Skeletal muscle tissue (tissue), 3 donors: ENCODE measurements at regions not wholly inside any gene's neighbourhood (a gene's known extent, or its start where the extent isn't known, plus 50 kb on each side); places are given as distances from the start of the nearest gene placed in this dataset.

ENCODE experiments used
- H3K27ac ChIP-seq: one replicate; pipeline ENCODE4 v1.7.0; 2013; ENCODE audit warnings: mild to moderate bottlenecking, low read depth, low read length, inconsistent platforms
- H3K27me3 ChIP-seq, 3 donors: one replicate each; pipeline ENCODE4 v1.7.0; 2013; ENCODE audit warnings: low read length in 3 of 3; ENCODE audit not compliant: control insufficient read depth in 3 of 3, insufficient read depth in 3 of 3
- H3K36me3 ChIP-seq, 3 donors: one replicate each; pipeline ENCODE4 v1.7.0; 2013; ENCODE audit warnings: low read length in 3 of 3; ENCODE audit not compliant: control insufficient read depth in 3 of 3, insufficient read depth in 3 of 3
- H3K4me1 ChIP-seq, 3 donors: one replicate each; pipeline ENCODE4 v1.7.0; 2013; ENCODE audit warnings: low read length in 3 of 3, mild to moderate bottlenecking in 3 of 3; ENCODE audit not compliant: control insufficient read depth in 3 of 3, insufficient read depth in 3 of 3
- H3K4me3 ChIP-seq, 3 donors: one replicate each; pipeline ENCODE4 v1.7.0; 2013; ENCODE audit warnings: low read length in 3 of 3
- H3K9ac ChIP-seq, 3 donors: one replicate each; pipeline ENCODE4 v1.7.0; 2013; ENCODE audit warnings: low read length in 3 of 3, mild to moderate bottlenecking in 3 of 3, moderate library complexity in 2 of 3, low read depth in 1 of 3
- H3K9me3 ChIP-seq, 3 donors: one replicate each; pipeline ENCODE4 v1.7.0; 2013; ENCODE audit warnings: low read length in 3 of 3; ENCODE audit not compliant: control insufficient read depth in 3 of 3
- donor health status: Osteomylitis.

GRCh38 chr14:37901978-37902377 is 305.7 kb upstream of the SSTR1 start:
- no peak overlapping the region for H3K27ac ChIP-seq

GRCh38 chr14:37903343-37904191 is 304.1 kb upstream of the SSTR1 start:
- no peak overlapping the region for H3K27ac ChIP-seq

More at GRCh38 chr14:37901978-37902377, 305.7 kb upstream of the SSTR1 start:
- Histone ChIP-seq H3K4me3 (peak overlapping the region in 2 of 3 donors; percentile 14 to 16), H3K9me3 (no peaks in the 10 kb centered on the region), H3K4me1 (peaks cover 0 to 4% (median 0%) of the 10 kb centered on the region in 3 donors), H3K27me3 (no peaks in the 10 kb centered on the region), H3K36me3 (no peaks in the 10 kb centered on the region), H3K9ac (peak overlapping the region in 1 of 3 donors; percentile 46)

DNA sequence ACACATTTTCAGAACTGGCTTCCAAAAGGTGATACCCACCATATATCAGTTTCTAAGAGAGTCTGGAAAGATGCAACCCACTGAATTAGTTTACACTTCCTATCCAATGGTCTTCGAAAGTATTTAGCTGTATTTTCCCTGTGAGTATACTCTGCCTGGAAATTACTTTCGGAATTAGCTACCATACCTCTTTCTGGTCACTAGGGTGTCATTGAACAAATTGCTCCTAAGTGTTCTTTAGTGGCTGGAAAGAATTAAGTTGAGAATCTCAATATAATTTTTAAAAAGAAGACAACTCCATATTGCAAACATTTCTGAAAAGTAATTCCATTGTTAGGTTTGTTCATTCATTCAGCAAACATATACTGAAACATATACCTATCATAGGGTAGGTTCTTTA is 283.1 kb upstream of the SSTR1 start:
- peaks cover 0 to 2% (median 0%) of the 10 kb centered on the region in 3 donors for H3K9me3 ChIP-seq
- no peak overlapping the region for H3K4me3 ChIP-seq
- H3K27me3 ChIP-seq, result no peaks in the 10 kb centered on the region
- H3K4me1 ChIP-seq, result no peaks in the 10 kb centered on the region
- no peak overlapping the region for H3K9ac ChIP-seq
- no peak overlapping the region for H3K27ac ChIP-seq
- no peaks in the 10 kb centered on the region for H3K36me3 ChIP-seq

More at GRCh38 chr14:37903343-37904191, 304.1 kb upstream of the SSTR1 start:
- no peaks in the 10 kb centered on the region for H3K9me3 ChIP-seq
- H3K4me3 ChIP-seq, result peak overlapping the region in 1 of 3 donors; percentile 27
- peak overlapping the region in 1 of 3 donors; percentile 4 for H3K9ac ChIP-seq
- H3K4me1 ChIP-seq, result peaks cover 0 to 4% (median 0%) of the 10 kb centered on the region in 3 donors
- no peaks in the 10 kb centered on the region for H3K36me3 ChIP-seq
- no peaks in the 10 kb centered on the region for H3K27me3 ChIP-seq

DNA sequence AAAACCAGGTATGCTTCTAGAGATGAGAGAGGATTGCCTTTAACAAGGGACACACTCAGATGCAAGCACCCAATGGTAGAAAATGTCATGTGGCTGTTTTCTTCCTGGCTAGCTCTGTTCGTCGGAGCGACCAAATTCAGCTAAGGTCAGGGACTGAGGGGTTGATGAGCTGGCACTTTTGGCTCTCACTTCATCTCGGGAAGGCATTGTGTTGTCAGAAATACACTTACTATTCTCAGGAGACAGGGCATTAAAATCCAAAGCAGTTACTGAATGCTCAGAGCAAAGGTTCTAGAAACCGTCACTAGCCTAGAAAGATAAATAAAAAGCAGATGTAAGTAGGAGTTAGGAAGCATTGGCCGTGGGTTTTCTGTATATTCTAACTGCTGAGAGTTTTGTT is 275.7 kb upstream of the SSTR1 start:
- Histone ChIP-seq H3K27me3 (no peaks in the 10 kb centered on the region), H3K4me3 (no peak overlapping the region), H3K9ac (no peak overlapping the region), H3K4me1 (no peaks in the 10 kb centered on the region), H3K9me3 (no peaks in the 10 kb centered on the region), H3K27ac (no peak overlapping the region), H3K36me3 (no peaks in the 10 kb centered on the region)

- Histone ChIP-seq H3K27me3 (no peaks in the 10 kb centered on the region), H3K4me1 (no peaks in the 10 kb centered on the region), H3K27ac (no peak overlapping the region), H3K9ac (no peak overlapping the region), H3K9me3 (no peaks in the 10 kb centered on the region), H3K36me3 (no peaks in the 10 kb centered on the region), H3K4me3 (no peak overlapping the region)
These were observed 275.2 kb upstream of the SSTR1 start for GRCh38 chr14:37932481-37932880.

DNA sequence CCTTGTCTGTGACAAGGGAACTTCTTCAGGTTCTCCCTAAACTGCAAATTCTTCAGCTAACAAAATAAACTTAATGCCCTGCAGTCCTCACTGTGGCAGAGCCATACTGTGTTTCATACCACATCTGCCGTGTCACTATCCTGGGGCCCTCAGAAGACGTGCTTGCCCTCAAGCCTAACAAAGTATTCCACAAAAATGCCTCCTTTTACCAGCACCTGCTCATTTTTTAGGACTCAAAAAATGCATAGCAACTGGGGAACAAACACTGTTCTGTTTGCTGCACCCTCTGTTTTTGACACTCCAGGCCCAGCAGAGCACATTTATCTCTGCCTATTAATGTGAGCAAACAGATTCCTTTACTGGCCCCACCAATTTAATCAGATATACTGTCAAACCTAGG is 270.7 kb upstream of the SSTR1 start:
- no peak overlapping the region for H3K27ac ChIP-seq
- no peak overlapping the region for H3K9ac ChIP-seq
- H3K27me3 ChIP-seq, result no peaks in the 10 kb centered on the region
- no peaks in the 10 kb centered on the region for H3K36me3 ChIP-seq
- H3K4me3 ChIP-seq, result no peak overlapping the region
- no peaks in the 10 kb centered on the region for H3K4me1 ChIP-seq
- no peaks in the 10 kb centered on the region for H3K9me3 ChIP-seq

- Histone ChIP-seq H3K4me3 (no peak overlapping the region), H3K27ac (no peak overlapping the region), H3K9ac (no peak overlapping the region), H3K36me3 (no peaks in the 10 kb centered on the region), H3K9me3 (no peaks in the 10 kb centered on the region), H3K4me1 (no peaks in the 10 kb centered on the region), H3K27me3 (no peaks in the 10 kb centered on the region)
These were observed 268.2 kb upstream of the SSTR1 start for GRCh38 chr14:37939442-37940028.

DNA sequence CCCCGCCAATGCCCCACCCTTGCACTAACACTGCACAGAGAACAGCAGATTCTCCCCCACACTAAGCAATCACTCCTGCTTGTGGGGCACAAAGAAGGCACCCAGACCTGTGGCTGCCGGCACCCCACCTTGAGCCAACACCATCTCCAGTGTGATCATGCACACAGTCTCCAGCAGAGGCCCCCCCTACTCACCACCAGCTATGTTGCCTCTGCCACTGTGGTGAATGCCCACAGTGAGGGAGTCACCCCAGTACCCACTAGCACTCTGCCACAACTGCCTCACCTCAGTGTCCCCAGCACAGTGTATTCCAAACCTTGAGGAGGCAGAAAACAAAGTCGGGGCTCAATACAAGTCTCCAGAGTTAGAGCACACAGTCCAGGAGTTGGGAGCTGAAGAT is 261.7 kb upstream of the SSTR1 start:
- H3K9me3 ChIP-seq, result peaks cover 0 to 13% (median 5%) of the 10 kb centered on the region in 3 donors
- H3K27me3 ChIP-seq, result no peaks in the 10 kb centered on the region
- no peak overlapping the region for H3K9ac ChIP-seq
- H3K36me3 ChIP-seq, result no peaks in the 10 kb centered on the region
- no peak overlapping the region for H3K4me3 ChIP-seq
- no peaks in the 10 kb centered on the region for H3K4me1 ChIP-seq
- H3K27ac ChIP-seq, result no peak overlapping the region

- Histone ChIP-seq H3K27ac (no peak overlapping the region), H3K27me3 (no peaks in the 10 kb centered on the region), H3K4me1 (no peaks in the 10 kb centered on the region), H3K36me3 (no peaks in the 10 kb centered on the region), H3K4me3 (no peak overlapping the region), H3K9ac (no peak overlapping the region), H3K9me3 (peaks cover 0 to 13% (median 5%) of the 10 kb centered on the region in 3 donors)
These were observed 260.9 kb upstream of the SSTR1 start for GRCh38 chr14:37946819-37947218.

DNA sequence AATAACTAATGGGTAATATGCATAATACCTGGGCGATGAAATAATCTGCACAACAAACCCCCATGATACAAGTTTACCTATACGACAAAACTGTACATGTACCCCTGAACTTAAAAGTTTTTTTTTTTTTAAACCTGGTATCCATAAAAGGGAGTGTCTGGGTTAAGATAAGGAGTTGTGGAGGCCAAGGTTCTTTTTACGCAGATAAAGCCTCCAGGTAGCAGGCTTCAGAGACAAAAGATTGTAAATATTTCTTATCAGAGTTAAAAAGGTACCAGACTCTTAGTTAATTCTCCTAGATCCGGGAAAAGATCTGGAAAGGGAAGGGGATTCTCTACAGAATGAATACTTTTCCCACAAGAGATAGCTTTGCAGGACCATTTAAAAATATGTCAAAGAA is 259.4 kb upstream of the SSTR1 start:
- H3K4me3 ChIP-seq, result no peak overlapping the region
- H3K27me3 ChIP-seq, result no peaks in the 10 kb centered on the region
- peaks cover 0 to 13% (median 5%) of the 10 kb centered on the region in 3 donors for H3K9me3 ChIP-seq

More for the DNA sequence above, 259.4 kb upstream of the SSTR1 start:
- no peaks in the 10 kb centered on the region for H3K4me1 ChIP-seq
- H3K36me3 ChIP-seq, result no peaks in the 10 kb centered on the region
- no peak overlapping the region for H3K9ac ChIP-seq
- no peak overlapping the region for H3K27ac ChIP-seq
